GM12872 (cell line): ENCODE measurements at regions not wholly inside any gene's neighbourhood (a gene's known extent, or its start where the extent isn't known, plus 50 kb on each side); places are given as distances from the start of the nearest gene placed in this dataset.

Experiments
- CTCF ChIP-seq: IDR thresholded peaks from 3 replicates; pipeline ENCODE4 v1.5.1; 2011; ENCODE audit warnings: low read depth, mild to moderate bottlenecking, low read length, moderate library complexity; ENCODE audit not compliant: insufficient read depth

GRCh38 chr6:103191391-103192093 lies 1668.2 kb downstream of the HACE1 start:
- no peak for TF ChIP-seq CTCF

- no peak for TF ChIP-seq CTCF
These were observed 1674.9 kb downstream of the HACE1 start for GRCh38 chr6:103184776-103185175.

GRCh38 chr6:103183831-103184411 lies 1675.8 kb downstream of the HACE1 start:
- TF ChIP-seq CTCF = no peak

GRCh38 chr6:103178193-103178592 lies 1681.5 kb downstream of the HACE1 start:
- no peak for TF ChIP-seq CTCF

GRCh38 chr6:103177791-103178190 lies 1681.9 kb downstream of the HACE1 start:
- TF ChIP-seq CTCF = no peak

- no peak for TF ChIP-seq CTCF
These were observed 1684.7 kb downstream of the HACE1 start for GRCh38 chr6:103175056-103175455.

GRCh38 chr6:103167345-103168071 lies 1692.2 kb downstream of the HACE1 start:
- TF ChIP-seq CTCF = no peak
